ENCODE measurements at regions not wholly inside any gene's neighbourhood (a gene's known extent, or its start where the extent isn't known, plus 50 kb on each side); places are given as distances from the start of the nearest gene placed in this dataset.

DNA sequence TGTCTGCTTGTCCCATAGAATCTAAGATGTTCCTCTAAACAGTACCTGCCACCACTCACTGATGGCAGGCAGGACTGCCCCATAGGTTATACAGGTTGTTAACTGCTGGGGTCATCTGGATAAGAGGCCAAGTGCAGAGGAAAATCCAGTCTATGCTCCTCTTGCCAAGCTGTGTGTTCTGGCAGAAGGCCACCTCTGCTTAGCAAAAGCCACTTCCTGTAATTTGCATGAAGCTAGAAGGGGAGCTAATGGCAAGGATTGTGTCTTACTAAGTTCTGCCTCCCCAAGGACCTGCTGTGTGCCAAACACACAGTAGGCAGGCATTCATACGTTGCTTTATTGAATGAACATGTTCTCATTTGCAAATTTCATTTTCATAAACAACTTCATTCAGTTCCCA is 445.4 kb downstream of the BCL11B start:
- no peak for DNase-seq

DNA sequence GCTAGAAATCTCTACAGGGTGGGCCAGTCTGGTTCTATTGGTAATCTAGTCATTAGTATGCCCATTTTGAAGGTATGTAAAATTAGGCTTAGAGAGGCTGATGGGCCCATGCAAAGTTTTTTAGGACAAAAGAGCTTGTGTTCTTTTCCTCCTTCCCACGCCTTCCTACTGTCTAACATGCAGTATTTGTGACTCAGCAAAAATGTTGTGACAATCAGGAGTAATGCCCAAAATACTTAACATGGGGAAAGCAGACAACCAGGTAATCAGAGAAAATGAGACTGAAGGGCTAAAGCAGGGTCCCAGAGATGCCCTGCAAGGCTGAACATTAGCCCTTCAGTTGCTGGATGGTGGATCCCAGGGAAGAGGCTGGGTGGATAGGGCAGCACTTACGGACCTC is 437.9 kb downstream of the BCL11B start:
- no peak for DNase-seq

DNA sequence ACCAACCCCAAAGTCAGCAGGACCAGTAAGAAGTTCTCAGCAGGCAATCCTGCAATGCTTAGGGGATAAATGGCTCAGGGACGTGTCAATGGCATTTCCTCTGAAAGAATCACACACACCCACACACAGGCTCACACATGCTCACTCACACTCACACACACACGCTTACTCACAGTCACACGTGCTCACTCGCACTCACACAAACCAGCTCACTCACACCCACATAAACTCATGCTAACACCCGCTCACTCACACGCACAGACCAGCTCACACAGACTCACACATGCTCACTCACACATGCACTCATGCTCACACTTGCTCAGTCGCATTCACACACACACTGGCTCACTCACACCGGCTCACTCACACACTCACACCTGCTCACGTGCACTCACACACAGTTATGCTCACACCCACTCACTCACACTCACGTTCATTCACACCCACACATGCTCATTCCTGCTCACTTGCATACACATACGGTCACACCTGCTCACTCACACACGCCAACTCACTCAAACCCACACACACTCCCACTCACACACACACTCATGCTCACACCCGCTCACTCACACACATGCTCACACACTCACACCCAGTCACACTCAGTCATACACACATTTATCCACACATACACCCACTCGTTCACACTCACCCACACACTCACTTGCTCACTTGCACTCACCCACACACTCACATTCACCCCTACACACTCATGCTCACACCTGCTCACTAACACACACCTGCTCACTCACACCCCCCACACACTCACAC is 436.8 kb downstream of the BCL11B start:
- DNase-seq = no peak

DNA sequence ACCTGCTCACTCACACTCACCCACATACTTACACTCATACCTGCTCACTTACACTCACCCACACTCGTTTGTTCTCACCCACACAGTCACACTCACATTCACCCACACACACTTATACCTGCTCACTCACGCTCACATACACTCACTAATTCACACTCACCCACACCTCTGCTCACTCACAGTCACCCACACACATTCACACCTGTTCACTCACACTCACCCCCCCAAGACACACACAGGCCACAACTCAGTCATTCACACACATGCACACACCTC is 436.2 kb downstream of the BCL11B start:
- no peak for DNase-seq

DNA sequence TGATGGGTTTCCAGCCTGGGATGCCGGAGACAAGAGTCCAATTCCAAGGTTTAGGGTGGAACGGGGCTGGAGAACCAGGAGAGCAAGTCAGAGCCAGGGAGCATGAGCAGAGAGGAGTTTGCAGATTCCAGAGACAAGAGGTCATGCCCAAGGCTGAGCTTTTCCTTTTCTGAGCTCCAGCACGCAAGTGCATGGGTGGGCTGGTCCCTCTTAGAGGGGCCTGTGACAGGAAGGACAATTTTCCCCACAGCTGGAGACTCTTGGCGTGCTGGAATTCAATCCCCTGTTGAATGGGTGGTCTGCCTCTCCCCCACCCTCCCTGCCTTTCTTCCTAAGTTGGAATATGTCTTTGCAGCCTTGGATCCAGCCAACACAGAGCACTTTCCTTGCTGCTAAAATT is 431.9 kb downstream of the BCL11B start:
- no peak for DNase-seq

DNA sequence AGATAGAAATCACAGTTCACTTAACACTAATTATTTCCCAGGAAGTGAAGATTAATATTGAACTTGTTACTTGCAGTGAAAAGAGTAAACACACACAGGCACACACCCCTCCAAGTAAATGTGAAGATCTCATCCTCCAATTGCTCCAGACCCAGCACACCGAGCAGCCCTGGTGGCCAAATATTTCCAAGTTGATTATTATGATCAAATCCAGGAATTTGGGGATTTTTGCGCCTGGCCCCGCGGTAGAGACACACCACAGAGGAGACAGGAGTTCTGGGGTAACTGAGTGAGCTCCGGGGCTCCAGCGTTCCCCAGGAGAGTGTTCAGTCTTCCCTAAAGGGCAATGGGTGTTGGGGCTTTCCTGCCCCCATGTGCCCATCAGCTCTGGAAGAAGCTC is 431.5 kb downstream of the BCL11B start:
- no peak for DNase-seq

DNA sequence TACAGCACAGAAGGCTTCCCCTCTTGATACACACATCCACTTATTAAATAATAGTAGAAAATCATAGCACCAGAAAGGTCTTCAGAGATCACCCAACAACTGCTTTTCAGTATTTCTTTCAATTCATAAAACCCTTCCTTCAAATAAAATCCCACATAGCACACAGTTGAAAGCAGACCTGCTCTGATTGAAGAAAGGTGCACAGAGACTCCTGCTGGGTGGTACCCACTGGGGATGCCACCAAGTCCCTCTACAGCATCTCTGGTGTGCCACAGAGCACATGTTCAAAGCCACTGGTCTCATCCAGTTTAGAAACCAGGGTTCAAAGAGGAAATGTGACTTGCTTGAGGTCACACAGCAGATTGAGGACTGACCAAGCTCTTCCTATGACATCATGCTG is 427.5 kb downstream of the BCL11B start:
- DNase-seq = no peak

DNA sequence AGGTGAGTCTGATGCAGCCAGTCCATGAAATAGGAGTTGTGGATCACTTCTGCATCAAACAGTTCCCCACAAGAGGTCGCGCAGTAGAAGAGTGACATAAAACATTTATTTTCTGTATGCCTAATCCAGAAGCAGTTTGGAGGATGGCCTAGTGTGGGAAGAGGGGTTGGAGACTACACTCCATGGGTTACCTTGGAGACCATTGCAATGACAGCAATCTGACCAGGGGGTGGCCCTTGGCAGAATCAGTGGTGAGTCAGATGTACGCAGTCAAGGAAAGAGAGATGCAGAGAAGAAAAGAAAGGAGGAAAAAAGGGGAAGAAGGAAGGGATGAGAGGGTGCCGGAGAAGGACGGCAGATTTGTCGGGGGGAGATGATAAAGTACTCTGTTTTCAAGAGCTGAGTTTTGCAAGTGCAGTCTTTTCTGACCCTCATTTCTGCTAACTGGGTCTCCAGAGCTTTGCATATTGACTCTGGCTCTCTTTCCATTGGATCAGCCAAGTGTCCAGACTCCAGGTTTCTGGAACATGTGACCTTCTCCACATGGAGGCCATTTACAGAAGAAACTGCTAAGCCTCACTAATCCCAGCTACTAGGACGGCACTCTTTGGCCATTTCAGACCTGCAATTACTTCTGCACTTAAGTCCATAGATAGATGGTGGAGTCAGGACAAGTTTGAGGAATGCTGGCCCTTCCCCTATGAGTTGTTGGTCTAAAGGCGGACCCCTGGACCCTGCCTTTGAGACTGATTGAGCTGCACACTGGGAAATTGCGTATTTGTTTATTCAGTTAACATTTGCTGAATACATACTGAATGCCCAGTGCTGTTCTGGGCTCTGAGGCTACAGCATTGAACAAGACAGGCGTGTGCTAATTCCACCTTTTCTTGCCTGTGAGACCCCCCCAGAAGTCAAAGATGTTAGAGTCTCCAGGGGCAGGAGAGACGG is 424.2 kb downstream of the BCL11B start:
- DNase-seq = no peak

DNA sequence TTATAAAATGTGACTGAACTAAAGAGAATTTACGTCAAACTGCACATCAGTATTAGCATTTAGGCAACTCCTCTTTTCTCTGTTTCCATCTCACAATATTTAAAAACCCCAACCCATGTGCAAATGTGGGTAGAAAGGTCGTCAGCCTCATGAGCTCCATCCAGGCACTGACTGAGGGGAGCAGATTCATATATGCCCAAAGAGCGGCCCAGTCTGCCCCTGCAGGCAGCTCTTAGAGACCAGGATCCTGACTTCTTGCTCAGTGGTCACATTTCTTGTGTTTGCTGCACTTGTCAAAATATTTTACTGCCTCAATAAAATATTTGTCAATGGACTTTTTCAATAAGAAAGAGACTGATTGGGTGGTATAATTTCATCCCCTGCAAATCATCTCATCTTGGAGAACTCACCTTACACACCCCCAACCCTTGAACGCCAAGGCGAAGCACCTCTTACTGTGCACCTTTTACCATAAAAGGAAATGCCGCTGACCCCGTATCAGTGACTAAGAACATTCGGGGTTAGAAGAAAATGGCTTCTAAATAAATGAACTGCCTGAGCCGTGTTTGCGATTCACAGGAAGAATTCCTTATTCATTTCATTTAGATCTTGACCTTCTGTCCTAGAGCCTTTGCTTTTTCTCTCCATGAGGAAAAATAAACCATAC is 418.8 kb downstream of the BCL11B start:
- DNase-seq = no peak

DNA sequence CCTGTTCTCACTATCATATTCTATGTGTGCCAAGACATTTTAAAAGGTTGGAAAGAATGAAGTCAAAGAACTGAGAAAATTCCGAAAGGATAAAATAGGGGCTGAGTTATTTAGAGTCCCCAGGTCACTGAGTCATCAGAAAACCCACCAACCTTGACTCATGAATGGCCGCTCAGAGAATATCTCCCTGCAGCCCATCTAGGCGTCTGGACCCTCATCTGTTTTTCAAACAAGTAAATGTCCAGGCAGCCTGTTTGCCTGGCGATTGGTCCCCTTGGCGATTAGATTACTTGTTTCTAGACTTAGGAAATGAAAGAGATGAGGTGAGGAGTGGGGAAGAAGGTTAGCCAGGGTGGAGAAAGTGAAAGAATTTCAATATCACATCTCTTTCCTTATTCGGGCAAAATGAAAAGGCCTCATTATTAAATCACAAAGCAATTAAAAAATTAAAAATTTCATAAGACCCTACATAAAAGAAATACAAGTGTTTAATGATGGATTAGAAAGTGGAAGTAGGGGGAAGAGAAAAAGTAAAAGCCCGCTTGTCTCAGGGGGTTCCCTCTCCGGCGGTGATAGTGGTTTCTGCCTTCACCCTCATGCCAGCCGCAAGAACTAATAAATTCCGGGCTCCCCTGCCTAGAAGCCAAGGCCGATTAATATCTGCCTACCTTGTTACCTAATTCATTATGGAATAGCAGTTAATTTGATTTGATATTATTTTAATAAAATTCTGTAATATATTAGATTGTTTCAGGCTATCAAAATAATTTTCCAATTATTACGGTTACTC is 415.9 kb downstream of the BCL11B start:
- DNase-seq = no peak

DNA sequence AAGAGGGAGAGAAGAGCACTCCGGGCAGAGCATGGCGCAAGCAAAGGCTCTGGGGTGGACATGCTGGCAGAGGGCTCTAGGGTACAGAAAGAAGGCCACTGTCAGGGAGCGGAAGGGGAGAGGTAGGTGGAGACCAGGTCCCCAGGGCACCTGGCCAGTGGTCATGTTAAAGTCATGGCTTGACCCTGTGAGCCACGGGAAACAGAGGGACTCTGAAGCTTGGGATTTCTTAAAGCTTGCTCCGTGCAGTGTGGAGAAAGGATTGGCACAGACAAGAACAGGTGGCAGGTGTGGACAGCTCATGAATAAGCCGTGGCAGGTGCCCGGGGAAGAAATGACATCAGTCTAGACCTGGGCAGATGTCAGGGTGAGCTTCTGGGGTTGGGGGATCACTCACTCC is 413.8 kb downstream of the BCL11B start:
- no peak for DNase-seq

DNA sequence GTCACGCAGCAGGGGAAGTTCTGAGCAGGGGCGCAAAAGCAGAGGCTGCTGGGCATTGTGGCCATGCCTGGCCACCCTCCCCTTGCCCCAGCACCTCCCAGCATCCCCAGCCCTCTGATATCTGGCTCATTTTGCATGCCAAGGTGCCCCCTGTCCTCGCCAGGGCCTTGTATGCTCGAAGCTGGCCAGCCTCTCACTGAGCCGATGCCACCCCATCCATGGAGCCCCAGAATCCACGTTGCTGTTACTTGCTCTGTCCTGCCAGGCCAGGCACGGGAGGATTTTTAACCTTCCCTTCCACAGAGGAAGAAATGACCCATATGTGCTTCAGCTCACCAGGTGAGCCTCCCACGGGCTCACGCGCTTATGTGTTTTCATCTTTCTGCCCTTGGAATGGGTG is 413.4 kb downstream of the BCL11B start:
- no peak for DNase-seq

DNA sequence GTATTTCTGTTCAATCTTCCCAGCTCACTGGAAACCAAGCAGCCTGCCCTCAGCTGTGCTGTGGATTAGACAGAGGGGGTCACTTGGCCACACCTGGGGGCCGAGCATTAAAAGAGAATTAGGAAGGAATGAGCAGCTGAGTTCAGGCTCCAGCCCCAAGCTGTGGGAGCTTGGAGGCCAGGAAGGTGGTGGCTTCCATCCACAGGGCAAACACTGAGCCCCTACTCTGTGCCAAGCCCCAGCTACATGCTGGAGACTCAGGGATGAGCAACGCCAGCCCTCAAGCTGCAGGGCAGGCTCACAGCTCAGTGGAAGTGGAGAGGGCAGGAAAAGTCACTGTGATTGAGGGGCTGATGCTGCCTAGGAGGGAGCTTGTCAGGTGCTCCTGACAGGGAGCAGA is 412.7 kb downstream of the BCL11B start:
- DNase-seq = no peak

DNA sequence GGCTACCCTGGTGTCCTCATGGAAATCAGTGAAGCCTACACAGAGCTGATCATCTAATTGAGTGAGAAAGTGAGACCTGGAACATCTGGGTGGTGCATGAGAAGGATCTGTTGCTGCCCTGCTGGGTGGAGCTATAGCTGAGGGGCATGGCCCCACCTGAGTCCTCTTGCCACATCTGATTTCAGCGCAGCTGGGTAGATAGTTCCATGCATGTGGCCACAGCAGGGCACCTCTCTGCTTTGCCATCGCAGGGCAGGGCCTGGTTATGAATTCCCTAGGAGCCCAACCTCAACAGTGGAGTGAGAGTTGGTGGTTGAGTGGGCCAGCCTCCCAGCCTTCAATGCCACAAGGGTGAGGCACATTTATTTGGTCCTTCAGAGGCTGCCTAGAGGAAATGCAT is 407.8 kb downstream of the BCL11B start:
- no peak for DNase-seq

DNA sequence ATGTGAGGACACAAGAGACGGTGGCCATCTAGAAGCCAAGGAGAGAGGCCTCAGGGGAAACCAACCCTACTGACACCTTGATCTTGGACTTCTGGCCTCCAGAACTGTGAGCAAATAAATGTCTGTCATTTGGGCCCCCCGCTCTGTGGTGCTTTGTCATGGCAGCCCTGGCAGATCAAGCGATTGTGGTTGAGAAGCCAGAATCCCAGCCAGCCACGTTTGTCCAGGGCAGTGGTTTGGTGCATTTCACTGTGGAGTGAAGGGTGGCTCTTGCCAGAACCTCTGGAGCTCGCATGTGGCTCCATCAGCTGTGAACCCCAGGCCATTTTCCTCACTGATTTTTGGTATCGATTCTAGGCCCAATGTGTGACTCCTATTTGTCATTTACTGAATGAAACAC is 404.9 kb downstream of the BCL11B start:
- DNase-seq = no peak

DNA sequence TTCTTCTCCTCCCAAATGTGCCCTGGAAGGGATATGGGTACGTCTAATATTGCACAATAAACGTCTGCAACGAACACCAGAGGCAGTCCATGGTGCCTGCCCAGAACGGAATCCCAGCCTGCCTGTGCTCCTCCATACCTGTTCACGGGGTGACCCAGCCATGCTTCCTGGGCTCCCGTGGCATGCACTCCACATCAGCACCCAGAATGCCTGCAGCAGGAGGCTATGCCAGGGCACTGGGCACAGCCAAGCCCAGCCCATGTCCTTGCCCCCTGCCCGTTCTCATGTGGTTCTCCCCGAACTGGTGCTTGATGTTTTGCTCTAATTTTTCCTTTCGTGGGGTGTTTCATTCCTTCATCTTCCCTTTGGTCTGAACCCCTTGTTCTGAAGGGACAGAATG is 404.3 kb downstream of the BCL11B start:
- no peak for DNase-seq

DNA sequence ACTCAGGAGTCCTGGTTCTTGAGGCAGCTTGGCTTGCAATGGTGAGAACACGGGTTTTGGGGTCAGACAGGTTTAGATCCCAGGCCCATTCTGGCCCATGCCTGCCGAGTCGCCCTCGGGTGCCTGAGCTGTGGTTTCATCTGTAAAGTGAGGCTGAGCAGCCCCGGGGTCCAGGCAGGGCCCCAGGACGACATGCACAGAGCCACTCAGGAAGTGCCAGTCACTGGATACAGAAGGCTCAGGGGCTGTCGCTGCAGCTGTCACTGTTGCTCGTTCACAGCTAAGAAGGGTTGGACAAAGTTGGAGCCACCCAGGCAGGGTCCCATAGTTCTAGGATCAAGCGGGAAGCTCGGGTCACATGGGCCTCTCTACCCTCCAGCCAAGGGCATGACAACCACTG is 403.1 kb downstream of the BCL11B start:
- DNase-seq = no peak

DNA sequence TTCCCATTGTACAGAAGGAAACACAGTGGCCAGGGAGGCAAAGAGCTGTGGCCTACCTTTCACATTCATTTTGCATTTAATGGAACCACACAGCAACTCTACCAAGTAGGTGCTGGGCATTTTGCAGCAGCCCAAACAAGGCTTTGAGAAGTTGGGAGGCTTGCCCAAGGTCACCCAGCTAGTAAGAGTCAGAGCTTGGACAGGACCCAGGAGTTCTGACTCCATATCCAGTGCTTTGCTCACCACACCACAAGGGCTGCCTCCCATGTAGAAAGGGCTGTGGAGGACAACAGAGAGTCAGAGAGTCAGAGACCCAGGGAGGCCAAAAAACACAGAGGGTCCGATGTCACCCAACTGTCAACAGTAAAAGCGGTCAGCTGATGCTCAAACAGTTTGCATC is 400.2 kb downstream of the BCL11B start:
- DNase-seq = no peak

DNA sequence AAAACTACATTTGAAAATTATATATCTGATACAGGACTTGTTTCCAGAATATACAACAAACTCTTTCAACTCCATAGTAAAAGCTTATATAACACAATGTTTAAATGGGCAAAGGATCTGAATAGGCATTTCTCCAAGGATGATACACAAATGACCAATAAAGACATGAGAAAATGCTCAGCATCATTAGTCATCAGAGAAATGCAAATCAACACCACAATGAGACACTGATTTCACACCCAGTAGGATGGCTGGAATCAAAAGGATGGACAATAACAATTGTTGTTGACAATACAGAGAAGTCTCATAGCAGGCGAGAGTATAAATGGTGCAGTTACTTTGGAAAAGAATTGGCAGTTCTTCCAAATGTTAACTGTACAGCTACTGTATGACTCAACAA is 394.9 kb downstream of the BCL11B start:
- DNase-seq = no peak

DNA sequence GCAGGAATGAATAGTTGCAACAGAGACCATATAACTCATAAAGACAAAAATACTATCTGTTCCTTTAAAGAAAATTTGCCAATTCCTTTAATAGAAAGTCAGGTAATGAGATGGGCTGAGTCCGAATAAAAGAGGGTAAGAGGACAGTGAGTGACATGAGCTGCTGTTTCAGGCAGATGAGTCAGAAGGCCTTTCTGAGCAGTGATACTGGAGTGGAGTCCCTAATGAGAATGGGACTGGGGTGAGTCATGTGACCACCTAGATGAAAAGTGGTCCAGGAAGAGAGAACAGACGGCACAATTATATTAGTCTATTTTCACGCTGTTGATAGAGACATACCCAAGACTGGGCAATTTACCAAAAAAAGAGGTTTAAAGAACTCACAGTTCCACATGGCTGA is 393.7 kb downstream of the BCL11B start:
- no peak for DNase-seq

DNA sequence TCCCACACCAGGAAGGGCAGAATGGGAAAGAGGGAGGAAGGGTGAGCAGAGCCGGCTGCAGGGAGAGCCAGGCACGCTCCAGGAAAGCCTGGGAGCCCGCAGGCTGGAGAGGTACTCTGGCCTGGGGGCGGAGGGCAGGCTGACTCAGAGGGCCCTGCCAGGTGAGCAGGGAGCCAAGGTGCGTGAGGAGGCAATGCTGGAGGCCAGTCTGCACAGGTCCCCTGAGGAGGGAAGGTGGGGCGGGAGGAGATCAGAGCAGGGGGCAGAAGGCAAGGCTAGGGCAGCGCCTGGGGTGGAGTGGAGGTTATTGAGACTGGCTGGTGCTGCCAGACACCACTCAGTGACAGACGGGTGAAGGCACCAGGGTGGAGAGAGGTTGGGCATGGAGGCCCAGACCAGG is 385.0 kb downstream of the BCL11B start:
- no peak for DNase-seq

DNA sequence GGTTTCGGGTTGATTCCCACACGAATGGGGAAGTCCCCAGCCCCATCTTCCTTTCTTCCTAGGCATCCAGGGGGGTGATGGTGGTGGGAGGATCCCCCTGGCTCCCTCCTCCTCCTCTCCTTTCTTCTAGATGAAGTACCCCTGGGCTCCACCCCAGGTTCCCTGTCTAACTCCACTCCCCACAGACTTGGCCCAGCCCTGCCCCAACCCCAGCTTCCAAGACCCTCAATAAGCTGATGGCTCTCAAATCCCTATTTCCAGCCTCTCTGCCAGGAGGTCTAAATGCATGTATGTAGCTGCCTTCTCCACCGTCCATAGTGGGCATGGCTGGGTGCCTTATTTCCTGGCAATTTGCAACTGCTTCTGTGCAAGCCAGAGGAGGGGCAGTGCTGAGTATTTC is 383.7 kb downstream of the BCL11B start:
- DNase-seq = no peak

All from activated T-cell treated with anti-CD3 and anti-CD28 coated beads, Interleukin-2, amount 50 U/mL, for 48 hours (primary cell).